Breast epithelium (tissue), 4 donors: ENCODE measurements at regions not wholly inside any gene's neighbourhood (a gene's known extent, or its start where the extent isn't known, plus 50 kb on each side); places are given as distances from the start of the nearest gene placed in this dataset.

Experiments used
- DNase-seq, 2 donors: peaks; one replicate each; pipeline ENCODE4 v3.0.0-alpha.2; 2019; ENCODE audit warnings: low spot score in 2 of 2
- H3K27ac ChIP-seq, 2 donors: fragments of 200-600 bp; sonication (generic) in 1 of 2; one replicate each; pipeline ENCODE4 v1.5.1; 2016 to 2019; ENCODE audit warnings: mild to moderate bottlenecking in 1 of 2
- H3K27me3 ChIP-seq, 2 donors: fragments of 200-600 bp; sonication (generic) in 1 of 2; one replicate each; pipeline versions ENCODE4 v1.5.1 to v1.6.0; 2017 to 2019; ENCODE audit warnings: control low read depth in 1 of 2, mild to moderate bottlenecking in 1 of 2
- H3K36me3 ChIP-seq: fragments of 200-600 bp; one replicate; pipeline ENCODE4 v1.5.1; 2019
- H3K4me1 ChIP-seq, 2 donors: fragments of 200-600 bp; sonication (generic); one replicate each; pipeline ENCODE4 v1.5.1; 2016 to 2019; ENCODE audit warnings: control low read depth in 1 of 2
- H3K4me3 ChIP-seq, 3 donors: fragments of 200-600 bp; sonication (generic); 1 replicate in 2 of 3; 2 replicates in 1 of 3; pipeline ENCODE4 v1.5.1; 2016 to 2019; ENCODE audit warnings: mild to moderate bottlenecking in 3 of 3, moderate library complexity in 2 of 3
- H3K9me3 ChIP-seq, 2 donors: fragments of 200-600 bp; sonication (generic) in 1 of 2; one replicate each; pipeline ENCODE4 v1.5.1; 2016 to 2019; ENCODE audit warnings: control low read depth in 1 of 2
- POLR2A ChIP-seq: fragments of 450-650 bp; IDR thresholded peaks from one replicate; pipeline ENCODE4 v1.6.1; 2016; ENCODE audit warnings: antibody characterized with exemption, mild to moderate bottlenecking, moderate library complexity
- POLR2AphosphoS5 ChIP-seq, 3 donors: sonication (generic); formaldehyde crosslinking; IDR thresholded peaks; one replicate each; pipeline ENCODE4 v1.6.1; 2017; ENCODE audit warnings: antibody characterized with exemption in 3 of 3
- intact Hi-C: fragments of 100-400 bp; cut with DNase I; formaldehyde crosslinking; loops from one replicate; pipeline ENCODE4 v1.15.1; 2023; ENCODE audit warnings: low total_unique reads
- TF ChIP-seq, protein P1 (sequence below), 3 donors: fragments of 450-650 bp; IDR thresholded peaks; one replicate each; pipeline ENCODE4 v1.5.1; 2016 to 2017; ENCODE audit warnings: antibody characterized with exemption in 3 of 3, mild to moderate bottlenecking in 3 of 3, moderate library complexity in 3 of 3

DNA sequence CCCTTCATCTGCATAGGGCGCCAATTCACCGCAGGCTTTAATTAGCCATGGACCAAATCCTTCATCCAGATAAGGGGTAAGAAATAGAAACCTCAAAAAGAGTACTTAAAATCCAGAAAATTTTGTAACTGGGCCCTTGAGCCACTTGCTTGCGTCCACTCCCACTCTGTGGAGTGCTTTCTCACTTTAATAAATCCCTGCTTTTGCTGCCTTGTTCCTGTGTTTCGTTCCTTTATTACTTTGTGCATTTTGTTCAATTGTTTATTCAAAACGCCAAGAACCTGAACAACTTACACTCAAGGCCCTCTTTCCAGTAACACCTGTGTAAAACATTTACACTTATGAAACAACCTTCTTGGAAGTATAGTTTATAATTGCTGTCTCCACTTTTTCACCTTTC, 66.5 kb downstream of the HMHB1 start:
- intact Hi-C loops: no loop called here
- no peak overlapping the region for H3K4me3 ChIP-seq
- no peaks in the 10 kb centered on the region for H3K9me3 ChIP-seq
- no peak for DNase-seq
- H3K27ac ChIP-seq: no peak overlapping the region
- TF ChIP-seq POLR2A: no peak
- no peak for TF ChIP-seq POLR2AphosphoS5 (IDR thresholded peaks at IDR 0.05)
- TF ChIP-seq, protein P1, sequence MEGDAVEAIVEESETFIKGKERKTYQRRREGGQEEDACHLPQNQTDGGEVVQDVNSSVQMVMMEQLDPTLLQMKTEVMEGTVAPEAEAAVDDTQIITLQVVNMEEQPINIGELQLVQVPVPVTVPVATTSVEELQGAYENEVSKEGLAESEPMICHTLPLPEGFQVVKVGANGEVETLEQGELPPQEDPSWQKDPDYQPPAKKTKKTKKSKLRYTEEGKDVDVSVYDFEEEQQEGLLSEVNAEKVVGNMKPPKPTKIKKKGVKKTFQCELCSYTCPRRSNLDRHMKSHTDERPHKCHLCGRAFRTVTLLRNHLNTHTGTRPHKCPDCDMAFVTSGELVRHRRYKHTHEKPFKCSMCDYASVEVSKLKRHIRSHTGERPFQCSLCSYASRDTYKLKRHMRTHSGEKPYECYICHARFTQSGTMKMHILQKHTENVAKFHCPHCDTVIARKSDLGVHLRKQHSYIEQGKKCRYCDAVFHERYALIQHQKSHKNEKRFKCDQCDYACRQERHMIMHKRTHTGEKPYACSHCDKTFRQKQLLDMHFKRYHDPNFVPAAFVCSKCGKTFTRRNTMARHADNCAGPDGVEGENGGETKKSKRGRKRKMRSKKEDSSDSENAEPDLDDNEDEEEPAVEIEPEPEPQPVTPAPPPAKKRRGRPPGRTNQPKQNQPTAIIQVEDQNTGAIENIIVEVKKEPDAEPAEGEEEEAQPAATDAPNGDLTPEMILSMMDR (IDR thresholded peaks at IDR 0.05): no peak
- no peaks in the 10 kb centered on the region for H3K4me1 ChIP-seq
- H3K36me3 ChIP-seq: no peaks in the 10 kb centered on the region
- no peaks in the 10 kb centered on the region for H3K27me3 ChIP-seq

DNA sequence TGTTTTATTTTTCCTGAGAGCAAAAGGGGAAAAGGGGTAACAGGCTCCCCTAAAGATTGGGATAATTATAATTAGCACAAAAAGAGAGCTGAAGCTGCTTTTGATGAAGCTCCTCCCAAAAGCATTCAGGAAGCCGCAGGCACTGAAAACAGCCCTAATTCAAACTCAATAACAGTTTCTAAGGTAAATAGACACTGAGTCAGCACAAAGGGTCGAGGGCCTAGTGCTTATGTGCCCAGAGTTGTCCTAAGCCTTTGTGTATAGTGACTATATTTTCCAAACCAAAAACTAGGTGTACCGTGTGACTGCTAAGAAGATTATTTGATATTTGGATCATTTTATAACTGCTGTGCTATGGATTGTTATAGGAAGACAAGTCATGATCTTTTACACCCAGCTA, 67.7 kb downstream of the HMHB1 start:
- Histone ChIP-seq H3K4me3 (no peak overlapping the region), H3K9me3 (no peaks in the 10 kb centered on the region), H3K36me3 (no peaks in the 10 kb centered on the region), H3K27ac (no peak overlapping the region), H3K27me3 (no peaks in the 10 kb centered on the region), H3K4me1 (no peaks in the 10 kb centered on the region)
- no peak for DNase-seq
- intact Hi-C loops: no loop called here
- TF ChIP-seq, protein P1 (IDR thresholded peaks at IDR 0.05): no peak
- TF ChIP-seq POLR2A: no peak

DNA sequence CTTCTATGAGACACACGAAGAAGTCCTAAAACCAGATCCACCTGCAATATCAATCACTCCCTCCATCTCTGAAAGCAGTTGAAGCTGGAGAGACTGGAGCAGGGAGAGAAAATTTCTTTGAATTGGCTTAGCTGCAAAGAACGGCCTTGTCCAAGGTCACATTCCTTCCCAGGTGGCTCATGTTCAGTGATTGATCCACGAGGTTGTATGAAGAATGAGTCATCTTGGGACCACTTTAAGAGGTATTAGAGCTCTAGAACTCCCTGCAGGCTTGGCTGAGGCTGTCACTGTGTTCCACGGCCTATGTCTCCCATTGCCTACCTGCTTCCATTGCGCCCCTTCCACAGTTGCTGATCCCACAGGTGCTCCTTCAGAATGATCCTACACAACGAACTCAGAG, 68.2 kb downstream of the HMHB1 start:
- intact Hi-C loops: no loop called here
- H3K27me3 ChIP-seq: no peaks in the 10 kb centered on the region
- no peaks in the 10 kb centered on the region for H3K9me3 ChIP-seq
- TF ChIP-seq, protein P1 (IDR thresholded peaks at IDR 0.05): no peak
- TF ChIP-seq POLR2A (no peak), POLR2AphosphoS5 (IDR thresholded peaks at IDR 0.05) (no peak)
- H3K27ac ChIP-seq: no peak overlapping the region
- H3K36me3 ChIP-seq: no peaks in the 10 kb centered on the region
- DNase-seq: no peak
- H3K4me1 ChIP-seq: no peaks in the 10 kb centered on the region
- H3K4me3 ChIP-seq: no peak overlapping the region

DNA sequence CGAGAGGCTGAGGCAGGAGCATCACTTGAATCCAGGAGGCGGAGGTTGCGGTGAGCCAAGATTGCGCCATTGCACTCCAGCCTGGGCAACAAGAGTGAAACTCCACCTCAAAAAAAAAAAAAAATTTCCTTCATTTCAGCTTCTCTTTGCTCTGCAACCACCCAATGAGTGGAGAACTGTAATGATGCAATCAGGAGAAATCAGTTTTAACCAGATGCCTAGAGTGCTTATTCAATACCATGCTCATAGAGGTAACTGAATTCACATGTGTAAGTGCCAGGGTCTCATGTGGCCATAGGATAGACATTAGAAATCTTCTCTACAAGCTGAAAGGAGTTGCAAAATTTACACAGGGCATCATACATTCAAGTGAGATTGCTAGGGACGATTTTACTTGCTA, 70.6 kb downstream of the HMHB1 start:
- intact Hi-C loops: no loop called here
- no peak for DNase-seq

DNA sequence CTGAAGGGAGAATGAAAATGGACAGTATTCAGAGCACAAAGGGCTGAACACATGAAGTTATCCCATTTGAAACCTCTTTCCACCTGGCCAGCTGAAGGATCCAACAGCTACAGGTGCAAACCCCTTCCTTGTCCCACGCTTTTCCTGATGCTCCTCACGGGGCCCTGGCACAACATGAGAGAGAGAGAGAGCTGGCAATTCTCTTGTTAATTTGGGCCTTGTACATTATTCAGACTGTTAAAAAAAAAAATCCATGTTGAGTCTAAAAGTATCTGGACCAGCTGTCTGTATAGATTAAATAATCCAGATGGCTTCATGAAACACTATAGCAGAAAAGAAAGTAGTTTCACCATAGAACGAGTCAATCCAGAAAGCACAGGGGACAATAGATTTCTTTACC, 74.1 kb downstream of the HMHB1 start:
- no peaks in the 10 kb centered on the region for H3K9me3 ChIP-seq
- H3K4me3 ChIP-seq: no peak overlapping the region
- DNase-seq: no peak
- no peaks in the 10 kb centered on the region for H3K4me1 ChIP-seq
- no peaks in the 10 kb centered on the region for H3K27me3 ChIP-seq
- H3K36me3 ChIP-seq: no peaks in the 10 kb centered on the region
- TF ChIP-seq, protein P1 (IDR thresholded peaks at IDR 0.05): no peak
- TF ChIP-seq POLR2AphosphoS5 (IDR thresholded peaks at IDR 0.05): no peak
- TF ChIP-seq POLR2A: no peak
- intact Hi-C loops: no loop called here
- H3K27ac ChIP-seq: no peak overlapping the region

More for the DNA sequence above, 70.6 kb downstream of the HMHB1 start:
- Histone ChIP-seq H3K27ac (no peak overlapping the region), H3K36me3 (no peaks in the 10 kb centered on the region), H3K4me1 (no peaks in the 10 kb centered on the region), H3K4me3 (no peak overlapping the region), H3K9me3 (no peaks in the 10 kb centered on the region), H3K27me3 (no peaks in the 10 kb centered on the region)
- TF ChIP-seq POLR2AphosphoS5 (IDR thresholded peaks at IDR 0.05): no peak
- TF ChIP-seq, protein P1 (IDR thresholded peaks at IDR 0.05): no peak
- TF ChIP-seq POLR2A: no peak
